Mononuclear cell (primary cell): ENCODE measurements at regions not wholly inside any gene's neighbourhood (a gene's known extent, or its start where the extent isn't known, plus 50 kb on each side); places are given as distances from the start of the nearest gene placed in this dataset.

ENCODE experiments used
- H3K27me3 ChIP-seq: 2 replicates; pipeline ENCODE4 v1.6.0; 2011; ENCODE audit warnings: low read length, control low read depth; ENCODE audit not compliant: insufficient read depth
- H3K4me1 ChIP-seq: 2 replicates; pipeline ENCODE4 v1.5.1; 2011; ENCODE audit warnings: mild to moderate bottlenecking, low read length, control low read depth; ENCODE audit not compliant: insufficient read depth
- H3K4me3 ChIP-seq: 2 replicates; pipeline ENCODE4 v1.5.1; 2011; ENCODE audit warnings: mild to moderate bottlenecking, low read length, moderate library complexity
- H3K9me3 ChIP-seq: 2 replicates; pipeline ENCODE4 v1.5.1; 2011; ENCODE audit warnings: low read depth, mild to moderate bottlenecking, control low read depth, low read length

DNA sequence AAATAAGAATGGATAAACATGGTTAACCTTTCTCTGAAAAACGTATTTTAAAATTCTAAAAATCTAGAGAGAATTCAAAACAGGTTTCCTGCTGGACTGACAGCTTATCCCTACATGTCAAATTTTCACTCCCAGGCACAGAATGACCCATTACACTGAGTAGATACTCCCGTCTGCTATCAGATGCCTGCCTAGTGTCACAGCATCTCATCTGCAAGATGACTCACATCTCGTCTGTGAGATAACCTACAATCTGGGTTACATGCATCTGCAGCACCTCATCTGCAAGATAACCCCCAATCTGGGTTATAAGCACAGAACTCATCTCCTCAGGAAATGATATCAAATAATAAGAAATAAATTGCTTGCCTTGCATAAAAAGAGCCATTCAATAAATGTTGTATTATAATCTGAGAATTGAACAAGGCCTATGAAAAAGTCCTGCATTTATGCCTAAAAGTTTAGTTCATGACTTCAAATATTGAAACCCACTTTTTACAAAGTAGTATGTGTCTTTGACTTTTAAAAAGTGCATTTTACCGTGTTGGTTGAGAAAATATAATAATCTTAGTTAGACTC, 188.3 kb upstream of the THBS1 start:
- Histone ChIP-seq H3K9me3 (no peaks in the 10 kb centered on the region), H3K27me3 (peaks cover 5% of the 10 kb centered on the region), H3K4me1 (peaks cover 38% of the 10 kb centered on the region), H3K4me3 (no peak overlapping the region)

GRCh38 chr15:39393575-39394335, 187.1 kb upstream of the THBS1 start:
- Histone ChIP-seq H3K27me3 (peaks cover 5% of the 10 kb centered on the region), H3K4me3 (no peak overlapping the region), H3K4me1 (peaks cover 31% of the 10 kb centered on the region), H3K9me3 (no peaks in the 10 kb centered on the region)

DNA sequence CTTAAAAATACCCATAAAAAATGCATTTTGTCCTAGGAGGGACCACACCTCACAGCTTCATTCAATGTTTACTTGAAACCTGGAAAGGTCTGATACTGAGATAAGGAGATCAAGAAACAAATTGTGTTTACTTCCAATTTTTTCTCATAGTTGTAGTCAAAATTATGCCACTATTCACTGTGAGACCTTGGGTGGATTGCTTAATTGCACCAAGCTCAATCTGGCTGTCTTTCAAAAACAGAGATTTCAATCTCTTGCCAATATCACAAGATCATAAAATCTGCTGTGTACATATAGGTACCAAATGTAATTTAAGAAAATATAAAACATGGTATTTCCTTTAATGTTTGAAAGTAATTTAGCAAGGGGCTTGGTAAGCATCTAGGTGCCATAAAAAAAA, 186.4 kb upstream of the THBS1 start:
- no peak overlapping the region for H3K4me3 ChIP-seq
- H3K27me3 ChIP-seq: peaks cover 5% of the 10 kb centered on the region
- H3K9me3 ChIP-seq: no peaks in the 10 kb centered on the region
- H3K4me1 ChIP-seq: peaks cover 24% of the 10 kb centered on the region

- Histone ChIP-seq H3K4me1 (peaks cover 7% of the 10 kb centered on the region), H3K4me3 (no peak overlapping the region), H3K9me3 (no peaks in the 10 kb centered on the region), H3K27me3 (peaks cover 5% of the 10 kb centered on the region)
Observed at GRCh38 chr15:39396979-39397615, 183.8 kb upstream of the THBS1 start.

DNA sequence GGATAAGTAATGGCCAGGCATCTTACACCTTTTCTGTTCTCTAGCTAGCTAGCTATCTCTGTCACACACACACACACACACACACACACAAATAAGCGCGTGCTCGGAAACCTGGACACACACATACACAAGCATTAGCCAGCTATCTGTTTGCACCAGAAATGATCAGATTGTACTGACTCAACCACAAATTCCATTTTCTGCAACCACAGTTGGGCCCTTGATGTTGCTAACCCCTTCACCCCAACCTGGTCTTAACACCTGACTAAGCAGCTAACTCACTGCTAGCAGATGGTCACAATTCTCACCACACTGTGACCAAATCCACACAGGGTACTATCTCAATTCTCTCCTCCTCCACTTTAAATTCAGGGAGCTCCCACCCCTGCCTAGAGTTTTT, 183.0 kb upstream of the THBS1 start:
- Histone ChIP-seq H3K4me1 (peaks cover 7% of the 10 kb centered on the region), H3K27me3 (peaks cover 5% of the 10 kb centered on the region), H3K9me3 (no peaks in the 10 kb centered on the region), H3K4me3 (no peak overlapping the region)

- Histone ChIP-seq H3K4me1 (peaks cover 7% of the 10 kb centered on the region), H3K9me3 (no peaks in the 10 kb centered on the region), H3K27me3 (no peaks in the 10 kb centered on the region), H3K4me3 (no peak overlapping the region)
Observed at GRCh38 chr15:39399600-39399999, 181.3 kb upstream of the THBS1 start.

- Histone ChIP-seq H3K27me3 (no peaks in the 10 kb centered on the region), H3K4me3 (no peak overlapping the region), H3K9me3 (no peaks in the 10 kb centered on the region), H3K4me1 (peaks cover 7% of the 10 kb centered on the region)
Observed at GRCh38 chr15:39400002-39400401, 180.9 kb upstream of the THBS1 start.

- no peak overlapping the region for H3K4me3 ChIP-seq
- H3K4me1 ChIP-seq: peaks cover 7% of the 10 kb centered on the region
- no peaks in the 10 kb centered on the region for H3K9me3 ChIP-seq
- H3K27me3 ChIP-seq: no peaks in the 10 kb centered on the region
Observed at GRCh38 chr15:39400821-39401550, 179.9 kb upstream of the THBS1 start.

GRCh38 chr15:39403640-39404117, 177.2 kb upstream of the THBS1 start:
- no peaks in the 10 kb centered on the region for H3K9me3 ChIP-seq
- no peaks in the 10 kb centered on the region for H3K4me1 ChIP-seq
- no peak overlapping the region for H3K4me3 ChIP-seq
- H3K27me3 ChIP-seq: peaks cover 6% of the 10 kb centered on the region

DNA sequence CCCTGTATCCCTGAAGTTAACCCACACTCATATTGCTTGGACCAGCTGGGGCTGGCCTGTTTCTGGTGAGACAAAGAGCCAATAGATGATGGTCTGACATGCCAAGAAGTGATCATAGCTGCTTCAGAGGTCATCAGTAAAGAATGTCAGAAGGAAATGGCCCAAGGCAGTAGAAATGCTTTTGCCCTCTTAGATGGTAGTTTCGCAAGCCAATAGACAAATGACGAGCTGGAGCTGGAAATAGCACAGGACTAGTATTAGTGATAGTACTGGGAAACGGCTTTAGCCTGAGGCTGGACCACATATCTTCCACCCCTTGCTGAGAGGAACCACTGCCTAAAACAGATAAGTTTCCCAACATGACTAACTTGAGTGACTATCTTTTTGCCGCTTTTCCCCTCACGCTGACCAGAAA, 176.1 kb upstream of the THBS1 start:
- Histone ChIP-seq H3K4me3 (no peak overlapping the region), H3K27me3 (peaks cover 6% of the 10 kb centered on the region), H3K4me1 (no peaks in the 10 kb centered on the region), H3K9me3 (no peaks in the 10 kb centered on the region)

DNA sequence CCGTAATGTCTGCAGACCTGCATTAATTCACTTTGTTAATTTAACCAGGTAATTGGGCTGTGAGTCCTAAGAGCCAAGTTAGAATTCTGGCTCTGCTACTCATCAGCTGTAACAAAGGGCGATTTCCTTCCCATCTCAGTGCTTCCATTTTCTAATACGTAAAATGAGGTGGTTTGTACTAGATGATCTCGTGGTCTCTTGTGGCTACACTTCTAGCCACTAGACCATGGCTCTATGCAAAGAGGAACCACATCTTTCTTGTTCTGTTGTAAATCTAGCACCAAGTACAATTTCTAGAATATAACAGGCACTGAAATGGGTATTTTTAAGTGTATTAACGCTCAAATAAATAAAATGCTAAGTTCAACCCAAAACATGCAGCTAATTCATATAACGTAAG, 174.4 kb upstream of the THBS1 start:
- peaks cover 6% of the 10 kb centered on the region for H3K4me1 ChIP-seq
- peaks cover 6% of the 10 kb centered on the region for H3K27me3 ChIP-seq
- H3K4me3 ChIP-seq: no peak overlapping the region
- no peaks in the 10 kb centered on the region for H3K9me3 ChIP-seq

- Histone ChIP-seq H3K27me3 (peaks cover 6% of the 10 kb centered on the region), H3K4me1 (peaks cover 13% of the 10 kb centered on the region), H3K4me3 (no peak overlapping the region), H3K9me3 (no peaks in the 10 kb centered on the region)
Observed at GRCh38 chr15:39407116-39407515, 173.8 kb upstream of the THBS1 start.

DNA sequence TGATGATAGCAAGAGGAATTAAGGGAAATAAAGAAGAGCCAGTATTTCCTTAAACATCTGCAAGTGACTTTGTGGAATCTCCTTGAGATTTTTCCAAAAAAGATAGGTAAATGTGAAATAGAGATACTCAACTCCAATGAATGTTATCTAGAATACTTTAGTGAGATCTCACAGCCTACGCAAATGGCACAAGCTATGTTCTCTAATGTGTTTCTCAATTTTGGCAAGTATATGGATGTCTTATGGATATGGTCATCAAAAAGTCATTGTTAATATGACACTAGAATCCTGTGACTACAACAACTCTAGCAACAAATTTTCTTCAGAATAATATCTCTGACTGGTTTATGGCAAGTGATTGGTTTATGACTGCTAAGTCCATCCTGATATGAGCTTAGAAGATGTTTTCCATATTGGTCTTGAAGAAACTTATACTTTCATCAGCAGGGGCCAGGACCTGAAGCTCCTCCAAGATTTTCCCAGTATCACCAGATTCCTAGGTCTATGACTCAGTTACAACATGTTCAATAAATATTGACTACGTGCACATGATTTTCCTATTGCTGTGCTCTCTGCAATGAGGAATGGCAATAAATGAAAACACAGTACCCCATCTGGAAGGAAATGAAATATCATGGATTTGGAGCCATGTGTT, 170.9 kb upstream of the THBS1 start:
- Histone ChIP-seq H3K27me3 (peaks cover 10% of the 10 kb centered on the region), H3K9me3 (no peaks in the 10 kb centered on the region), H3K4me1 (peaks cover 38% of the 10 kb centered on the region), H3K4me3 (no peak overlapping the region)

GRCh38 chr15:39411102-39411989, 169.5 kb upstream of the THBS1 start:
- no peaks in the 10 kb centered on the region for H3K9me3 ChIP-seq
- H3K4me3 ChIP-seq: no peak overlapping the region
- H3K27me3 ChIP-seq: peaks cover 10% of the 10 kb centered on the region
- H3K4me1 ChIP-seq: peaks cover 51% of the 10 kb centered on the region
